Astrocyte of the spinal cord (primary cell): ENCODE measurements at regions not wholly inside any gene's neighbourhood (a gene's known extent, or its start where the extent isn't known, plus 50 kb on each side); places are given as distances from the start of the nearest gene placed in this dataset.

Experiments
- DNase-seq: peaks from one replicate; pipeline ENCODE4 v3.0.0; 2011; ENCODE audit warnings: low read depth, low spot score
- H3K4me3 ChIP-seq: 2 replicates; pipeline ENCODE4 v1.5.1; 2011; ENCODE audit warnings: low read depth, mild to moderate bottlenecking, low read length, moderate library complexity
- CTCF ChIP-seq: IDR thresholded peaks from 2 replicates; pipeline ENCODE4 v1.5.1; 2012; ENCODE audit warnings: low read depth, mild to moderate bottlenecking, low read length, inconsistent platforms
- in situ Hi-C: cut with HindIII; loops from 2 replicates; pipeline ENCODE4 v1.10.0; 2017; ENCODE audit warnings: low sequenced_read_pairs

GRCh38 chr1:208643005-208643597 is 398.9 kb upstream of the PLXNA2 start:
- no peak overlapping the region for H3K4me3 ChIP-seq
- no peak for DNase-seq
- no peak for TF ChIP-seq CTCF
- in situ Hi-C loops, result no loop called here

GRCh38 chr1:208644401-208645160 is 400.4 kb upstream of the PLXNA2 start:
- H3K4me3 ChIP-seq, result no peak overlapping the region
- TF ChIP-seq CTCF, result no peak
- in situ Hi-C loops, result no loop called here
- no peak for DNase-seq

GRCh38 chr1:208646431-208646830 is 402.2 kb upstream of the PLXNA2 start:
- TF ChIP-seq CTCF, result no peak
- in situ Hi-C loops, result no loop called here
- no peak for DNase-seq
- H3K4me3 ChIP-seq, result no peak overlapping the region

- in situ Hi-C loops, result no loop called here
- no peak for DNase-seq
- no peak overlapping the region for H3K4me3 ChIP-seq
- TF ChIP-seq CTCF, result no peak
Measured at GRCh38 chr1:208648146-208648545, 404.0 kb upstream of the PLXNA2 start.

GRCh38 chr1:208652296-208653160 is 408.3 kb upstream of the PLXNA2 start:
- peak; percentile 76 for DNase-seq
- peak; percentile 87 for TF ChIP-seq CTCF
- no peak overlapping the region for H3K4me3 ChIP-seq
- in situ Hi-C loops, result no loop called here

- in situ Hi-C loops, result no loop called here
- H3K4me3 ChIP-seq, result no peak overlapping the region
- DNase-seq, result no peak
- TF ChIP-seq CTCF, result no peak
Measured at GRCh38 chr1:208653426-208653825, 409.2 kb upstream of the PLXNA2 start.
